ENCODE measurements at regions not wholly inside any gene's neighbourhood (a gene's known extent, or its start where the extent isn't known, plus 50 kb on each side); places are given as distances from the start of the nearest gene placed in this dataset.

GRCh38 chr5:99314721-99315120 is 385.9 kb upstream of the CHD1 start:
- no peak for DNase-seq (ENCODE audit: low read depth in 1 of 2, low spot score in 2 of 2)
- 90% methylated on average over 2 of the region's 2 CpGs; no CpG with 5 or more reads in 1 of the 2 experiments for WGBS, 2 experiments (ENCODE audit: extremely low coverage in 1 of 2, insufficient coverage in 1 of 2, insufficient read length in 1 of 2, insufficient replicate concordance in 2 of 2, low coverage in 1 of 2, low lambda C conversion rate in 2 of 2, missing lambda C conversion rate in 1 of 2)
- H3K27ac ChIP-seq (ENCODE audit: low read depth, low read length) = no peak overlapping the region
- no peak overlapping the region for H2BK15ac ChIP-seq (ENCODE audit: low read length)
- no peaks in the 10 kb centered on the region for H3K27me3 ChIP-seq (replicated peaks in 1 of 4; ENCODE audit: control insufficient read depth in 3 of 4, extremely low read depth in 1 of 4, insufficient read depth in 3 of 4, low read length in 3 of 4)
- no peak overlapping the region for H2BK12ac ChIP-seq (ENCODE audit: low read depth, low read length)
- no peak overlapping the region for H2BK120ac ChIP-seq (replicated peaks; ENCODE audit: low read depth, low read length)
- POLR2A ChIA-PET (ENCODE audit: partially characterized antibody) = no interaction called here
- H3K14ac ChIP-seq (ENCODE audit: insufficient read length) = no peak overlapping the region
- no peaks in the 10 kb centered on the region for H3K23me2 ChIP-seq (ENCODE audit: low read depth, low read length)
- no peaks in the 10 kb centered on the region for H3K4me1 ChIP-seq (replicated peaks in 1 of 4; ENCODE audit: control insufficient read depth in 3 of 4, insufficient read depth in 4 of 4, low read length in 3 of 4)
- no peak overlapping the region for H2BK5ac ChIP-seq (ENCODE audit: low read depth, low read length)
- no peak overlapping the region for H3K23ac ChIP-seq (ENCODE audit: insufficient read length)
- no peak overlapping the region for H4K91ac ChIP-seq (replicated peaks; ENCODE audit: insufficient read length, low read length)
- no peaks in the 10 kb centered on the region for H3K36me3 ChIP-seq (ENCODE audit: control insufficient read depth in 2 of 4, insufficient read depth in 4 of 4, low read length in 3 of 4)
- H2AK5ac ChIP-seq (ENCODE audit: low read depth, low read length) = no peak overlapping the region
- no peak overlapping the region for H3K4me3 ChIP-seq (ENCODE audit: extremely low read depth in 1 of 4, insufficient read depth in 2 of 4, low read depth in 3 of 4, low read length in 4 of 4)
- H3K9ac ChIP-seq (replicated peaks in 1 of 4; ENCODE audit: extremely low read depth in 1 of 4, low read depth in 3 of 4, low read length in 3 of 4) = no peak overlapping the region
- FAIRE-seq = no peak
- CTCF ChIA-PET (ENCODE audit: partially characterized antibody) = no interaction called here
- no peak overlapping the region for H2BK20ac ChIP-seq (ENCODE audit: low read length)
- H3K79me1 ChIP-seq (ENCODE audit: low read depth, low read length) = no peaks in the 10 kb centered on the region
- H4K8ac ChIP-seq (ENCODE audit: extremely low read depth, insufficient read depth, low read length) = no peak overlapping the region
- H3K56ac ChIP-seq (replicated peaks; ENCODE audit: insufficient read length, low read depth, low read length) = no peak overlapping the region
- H2AFZ ChIP-seq (ENCODE audit: low read length) = no peak overlapping the region
- no peaks in the 10 kb centered on the region for H4K20me1 ChIP-seq (replicated peaks in 1 of 2; ENCODE audit: control insufficient read depth in 1 of 2, insufficient read depth in 2 of 2, low read length in 2 of 2)
- H4K5ac ChIP-seq (ENCODE audit: insufficient read length, low read depth, low read length) = no peak overlapping the region
- H3K4me2 ChIP-seq (ENCODE audit: insufficient read depth in 1 of 2, low read depth in 2 of 2, low read length in 2 of 2) = no peak overlapping the region
- TF ChIP-seq TAF7 (optimal IDR thresholded peaks at IDR 0.05; ENCODE audit: borderline replicate concordance, low read depth, low read length) (no peak), GABPA (IDR thresholded peaks at IDR 0.05; ENCODE audit: borderline replicate concordance, insufficient read depth, low read length) (no peak), SIRT6 (IDR thresholded peaks at IDR 0.05; ENCODE audit: low read length) (no peak), BRCA1 (IDR thresholded peaks at IDR 0.05; ENCODE audit: low read depth, low read length) (no peak), SIX5 (IDR thresholded peaks at IDR 0.05; ENCODE audit: low read depth, low read length) (no peak), ZNF274 (IDR thresholded peaks at IDR 0.05; ENCODE audit: borderline replicate concordance, extremely low read depth, low read length) (no peak), HDAC6 (IDR thresholded peaks at IDR 0.05; ENCODE audit: low read depth, low read length) (no peak), EZH2 (IDR thresholded peaks at IDR 0.05; ENCODE audit: low read depth, low read length, severe bottlenecking) (no peak), TEAD4 (IDR thresholded peaks at IDR 0.05; ENCODE audit: low read depth, low read length) (no peak), SUZ12 (IDR thresholded peaks at IDR 0.05; ENCODE audit: low read length) (no peak), CBX5 (IDR thresholded peaks at IDR 0.05; ENCODE audit: low read depth, low read length) (no peak), POLR2A (IDR thresholded peaks at IDR 0.05; ENCODE audit: control extremely low read depth in 1 of 2, low read depth in 2 of 2, low read length in 2 of 2) (no peak), CREB1 (IDR thresholded peaks at IDR 0.05) (no peak), SP2 (IDR thresholded peaks at IDR 0.05; ENCODE audit: low read length) (no peak)
- no peak overlapping the region for H3K18ac ChIP-seq (ENCODE audit: extremely low read depth, low read length)
- no peak overlapping the region for H3K4ac ChIP-seq (replicated peaks; ENCODE audit: insufficient read length, low read depth, low read length)
- H3K79me2 ChIP-seq (ENCODE audit: control insufficient read depth in 1 of 2, insufficient read depth in 2 of 2, low read length in 2 of 2) = no peaks in the 10 kb centered on the region
- H3K9me3 ChIP-seq (ENCODE audit: insufficient read depth in 2 of 2, low read depth in 1 of 2, low read length in 1 of 2) = no peaks in the 10 kb centered on the region

Data from H1 (cell line).